ENCODE measurements at regions not wholly inside any gene's neighbourhood (a gene's known extent, or its start where the extent isn't known, plus 50 kb on each side); places are given as distances from the start of the nearest gene placed in this dataset.

DNA sequence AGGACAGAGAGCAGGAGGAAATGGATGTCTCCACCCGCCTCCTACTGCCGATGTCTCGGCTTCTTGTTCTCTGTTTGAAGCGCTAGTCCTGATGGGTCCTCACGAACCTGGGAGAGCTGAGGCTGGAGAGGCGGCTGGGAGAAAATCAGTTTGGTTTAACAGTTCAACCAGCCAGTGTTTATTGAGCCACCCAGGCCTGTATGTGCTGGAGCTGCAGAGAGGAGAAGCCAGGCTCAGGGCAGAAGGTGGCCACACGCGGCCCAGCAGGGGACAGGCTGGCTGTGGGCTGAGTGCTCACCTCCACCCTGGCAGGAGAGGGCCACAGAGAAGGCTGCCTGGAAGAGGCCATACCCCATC, 202.1 kb downstream of the CYP26B1 start:
- no peak for DNase-seq
- Histone ChIP-seq H3K9me3 (no peaks in the 10 kb centered on the region), H3K4me3 (no peak overlapping the region), H3K4me1 (peaks cover under 1 to 6% (median 2%) of the 10 kb centered on the region in 3 donors), H3K27ac (no peak overlapping the region), H3K36me3 (no peaks in the 10 kb centered on the region), H3K27me3 (no peaks in the 10 kb centered on the region)
- intact Hi-C loops (cut with DNase I), result no loop called here
- TF ChIP-seq, protein P1, sequence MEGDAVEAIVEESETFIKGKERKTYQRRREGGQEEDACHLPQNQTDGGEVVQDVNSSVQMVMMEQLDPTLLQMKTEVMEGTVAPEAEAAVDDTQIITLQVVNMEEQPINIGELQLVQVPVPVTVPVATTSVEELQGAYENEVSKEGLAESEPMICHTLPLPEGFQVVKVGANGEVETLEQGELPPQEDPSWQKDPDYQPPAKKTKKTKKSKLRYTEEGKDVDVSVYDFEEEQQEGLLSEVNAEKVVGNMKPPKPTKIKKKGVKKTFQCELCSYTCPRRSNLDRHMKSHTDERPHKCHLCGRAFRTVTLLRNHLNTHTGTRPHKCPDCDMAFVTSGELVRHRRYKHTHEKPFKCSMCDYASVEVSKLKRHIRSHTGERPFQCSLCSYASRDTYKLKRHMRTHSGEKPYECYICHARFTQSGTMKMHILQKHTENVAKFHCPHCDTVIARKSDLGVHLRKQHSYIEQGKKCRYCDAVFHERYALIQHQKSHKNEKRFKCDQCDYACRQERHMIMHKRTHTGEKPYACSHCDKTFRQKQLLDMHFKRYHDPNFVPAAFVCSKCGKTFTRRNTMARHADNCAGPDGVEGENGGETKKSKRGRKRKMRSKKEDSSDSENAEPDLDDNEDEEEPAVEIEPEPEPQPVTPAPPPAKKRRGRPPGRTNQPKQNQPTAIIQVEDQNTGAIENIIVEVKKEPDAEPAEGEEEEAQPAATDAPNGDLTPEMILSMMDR (IDR thresholded peaks at IDR 0.05), result no peak
- TF ChIP-seq POLR2A (IDR thresholded peaks at IDR 0.05), result no peak
- WGBS, 2 donors, result 73 to 85% methylated on average over 6 of the region's 8 CpGs

GRCh38 chr2:71944806-71945602, 202.7 kb downstream of the CYP26B1 start:
- Histone ChIP-seq H3K4me1 (peaks cover 0 to 7% (median under 1%) of the 10 kb centered on the region in 3 donors), H3K9me3 (no peaks in the 10 kb centered on the region), H3K27me3 (no peaks in the 10 kb centered on the region), H3K27ac (peak overlapping the region in 1 of 4 donors; percentile 22), H3K4me3 (no peak overlapping the region), H3K36me3 (no peaks in the 10 kb centered on the region)
- DNase-seq, result no peak
- intact Hi-C loops (cut with DNase I), result no loop called here
- TF ChIP-seq, protein P1 (IDR thresholded peaks at IDR 0.05), result no peak
- TF ChIP-seq POLR2A (IDR thresholded peaks at IDR 0.05), result no peak
- 78 to 88% methylated on average over 10 to 13 of the region's 13 CpGs for WGBS, 2 donors

DNA sequence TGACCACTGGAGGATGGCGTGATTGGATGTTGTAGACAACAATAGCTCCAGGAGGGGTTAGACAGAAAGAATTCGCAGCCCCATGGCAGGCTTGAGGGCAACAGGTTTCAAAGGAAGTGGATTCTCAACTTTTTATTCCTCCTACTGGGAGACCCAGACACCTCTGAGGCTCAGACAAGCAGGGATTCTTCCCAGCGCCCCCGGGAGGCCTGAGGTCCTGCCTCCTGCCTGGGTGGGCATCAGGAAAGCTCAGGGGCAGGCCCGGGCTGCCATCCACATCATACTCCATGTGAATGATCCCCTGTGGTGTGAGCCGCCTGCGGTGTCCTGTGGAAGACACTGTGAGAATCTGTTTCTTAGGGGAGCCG, 203.5 kb downstream of the CYP26B1 start:
- H3K4me1 ChIP-seq, result peaks cover 0 to 7% (median 0%) of the 10 kb centered on the region in 3 donors
- H3K27ac ChIP-seq, result no peak overlapping the region
- H3K36me3 ChIP-seq, result no peaks in the 10 kb centered on the region
- no peaks in the 10 kb centered on the region for H3K9me3 ChIP-seq
- TF ChIP-seq, protein P1 (IDR thresholded peaks at IDR 0.05), result no peak
- no peak for TF ChIP-seq POLR2A (IDR thresholded peaks at IDR 0.05)
- no peak overlapping the region for H3K4me3 ChIP-seq
- no peaks in the 10 kb centered on the region for H3K27me3 ChIP-seq
- intact Hi-C loops (cut with DNase I), result no loop called here
- DNase-seq, result no peak
- 83 to 85% methylated on average over 2 to 6 of the region's 8 CpGs for WGBS, 2 donors

GRCh38 chr2:71943238-71944182, 204.2 kb downstream of the CYP26B1 start:
- Histone ChIP-seq H3K9me3 (no peaks in the 10 kb centered on the region), H3K27ac (peak overlapping the region in 1 of 4 donors; percentile 9), H3K27me3 (no peaks in the 10 kb centered on the region), H3K36me3 (no peaks in the 10 kb centered on the region), H3K4me3 (no peak overlapping the region), H3K4me1 (peaks cover 0 to 7% (median 0%) of the 10 kb centered on the region in 3 donors)
- WGBS, 2 donors, result 83 to 88% methylated on average over 14 of the region's 17 CpGs
- intact Hi-C loops (cut with DNase I), result no loop called here
- no peak for TF ChIP-seq POLR2A (IDR thresholded peaks at IDR 0.05)
- TF ChIP-seq, protein P1 (IDR thresholded peaks at IDR 0.05), result no peak
- DNase-seq, result no peak
